ENCODE measurements at regions not wholly inside any gene's neighbourhood (a gene's known extent, or its start where the extent isn't known, plus 50 kb on each side); places are given as distances from the start of the nearest gene placed in this dataset.

- 96% methylated on average over 2 of the region's 2 CpGs for whole genome bisulfite sequencing
- Histone ChIP-seq H3K36me3 (ENCODE audit: control insufficient read depth in 4 of 4, insufficient read depth in 3 of 4, low read depth in 1 of 4, low read length in 3 of 4) (no peaks in the 10 kb centered on the region), H3K9ac (ENCODE audit: low read depth in 1 of 2, low read length in 2 of 2) (no peak overlapping the region), H3K4me1 (ENCODE audit: control insufficient read depth in 4 of 4, insufficient read depth in 4 of 4, low read length in 3 of 4) (no peaks in the 10 kb centered on the region), H3K27me3 (ENCODE audit: control insufficient read depth in 4 of 4, insufficient read depth in 4 of 4, low read length in 3 of 4) (no peaks in the 10 kb centered on the region), H3K9me3 (ENCODE audit: control insufficient read depth in 4 of 4, low read length in 3 of 4) (no peaks in the 10 kb centered on the region), H3K27ac (ENCODE audit: low read depth in 1 of 2, low read length in 2 of 2) (no peak overlapping the region), H3K4me3 (ENCODE audit: low read depth in 1 of 3, low read length in 3 of 3) (no peak overlapping the region)
- TF ChIP-seq JUND (IDR thresholded peaks at IDR 0.05): no peak
- TF ChIP-seq MAX (IDR thresholded peaks at IDR 0.05): no peak
- TF ChIP-seq YY1 (IDR thresholded peaks at IDR 0.05): no peak
- no peak for TF ChIP-seq HNF4A (conservative IDR thresholded peaks at IDR 0.05)
- no peak for TF ChIP-seq RAD21 (IDR thresholded peaks at IDR 0.05)
- TF ChIP-seq FOXA1 (IDR thresholded peaks at IDR 0.05): no peak
- TF ChIP-seq TAF1 (conservative IDR thresholded peaks at IDR 0.05): no peak
- no peak for TF ChIP-seq NR2F2 (IDR thresholded peaks at IDR 0.05)
- no peak for TF ChIP-seq ATF3 (IDR thresholded peaks at IDR 0.05)
- no peak for TF ChIP-seq REST (IDR thresholded peaks at IDR 0.05)
- TF ChIP-seq CTCF (IDR thresholded peaks at IDR 0.05; ENCODE audit: low read depth, low read length, missing input control): no peak
- TF ChIP-seq SP1 (IDR thresholded peaks at IDR 0.05): no peak
- no peak for TF ChIP-seq HNF4G (IDR thresholded peaks at IDR 0.05)
- TF ChIP-seq EGR1 (IDR thresholded peaks at IDR 0.05; ENCODE audit: low read depth in 2 of 2): no peak
- no peak for TF ChIP-seq FOXA2 (IDR thresholded peaks at IDR 0.05)
- TF ChIP-seq RXRA (IDR thresholded peaks at IDR 0.05): no peak
- DNase-seq (ENCODE audit: low spot score): no peak
These were observed 165.7 kb upstream of the MAMLD1 start for GRCh38 chrX:150197388-150197787.

- no peaks in the 10 kb centered on the region for H3K36me3 ChIP-seq (ENCODE audit: control insufficient read depth in 4 of 4, insufficient read depth in 3 of 4, low read depth in 1 of 4, low read length in 3 of 4)
- DNase-seq (ENCODE audit: low spot score): no peak
- 84% methylated on average over 2 of the region's 2 CpGs for WGBS
- TF ChIP-seq YY1 (IDR thresholded peaks at IDR 0.05) (no peak), HNF4G (IDR thresholded peaks at IDR 0.05) (no peak), ATF3 (IDR thresholded peaks at IDR 0.05) (no peak), JUND (IDR thresholded peaks at IDR 0.05) (no peak), TAF1 (conservative IDR thresholded peaks at IDR 0.05) (no peak), GABPA (IDR thresholded peaks at IDR 0.05 in 1 of 2, conservative IDR thresholded peaks at IDR 0.05 in 1 of 2) (no peak), MAX (IDR thresholded peaks at IDR 0.05) (no peak), NR2F2 (IDR thresholded peaks at IDR 0.05) (no peak), EGR1 (IDR thresholded peaks at IDR 0.05; ENCODE audit: low read depth in 2 of 2) (no peak), HNF4A (conservative IDR thresholded peaks at IDR 0.05) (no peak), SP1 (IDR thresholded peaks at IDR 0.05) (no peak)
- no peaks in the 10 kb centered on the region for H3K4me1 ChIP-seq (ENCODE audit: control insufficient read depth in 4 of 4, insufficient read depth in 4 of 4, low read length in 3 of 4)
- no peak overlapping the region for H3K27ac ChIP-seq (ENCODE audit: low read depth in 1 of 2, low read length in 2 of 2)
- H3K9ac ChIP-seq (ENCODE audit: low read depth in 1 of 2, low read length in 2 of 2): no peak overlapping the region
- no peak overlapping the region for H3K4me3 ChIP-seq (ENCODE audit: low read depth in 1 of 3, low read length in 3 of 3)
- H3K27me3 ChIP-seq (ENCODE audit: control insufficient read depth in 4 of 4, insufficient read depth in 4 of 4, low read length in 3 of 4): no peaks in the 10 kb centered on the region
- no peaks in the 10 kb centered on the region for H3K9me3 ChIP-seq (ENCODE audit: control insufficient read depth in 4 of 4, low read length in 3 of 4)
These were observed 164.3 kb upstream of the MAMLD1 start for GRCh38 chrX:150198776-150199175.
